ENCODE measurements at regions not wholly inside any gene's neighbourhood (a gene's known extent, or its start where the extent isn't known, plus 50 kb on each side); places are given as distances from the start of the nearest gene placed in this dataset.
A peak's percentile ranks its signal among the peaks of the same experiment; 100 is the strongest.

- peak overlapping the region in 2 of 4 donors; percentile 59 to 64 for H3K27ac ChIP-seq
- 62 to 69% methylated on average over 4 of the region's 4 CpGs for WGBS, 2 donors
- FAIRE-seq (no peak), ATAC-seq (peak; percentile 13 to 48 (median 37)), DNase-seq (no peak)
- H3K9me3 ChIP-seq = no peaks in the 10 kb centered on the region
- intact Hi-C loops (cut with DNase I) = no loop called here
- no peaks in the 10 kb centered on the region for H3K36me3 ChIP-seq
- TF ChIP-seq CTCF (IDR thresholded peaks at IDR 0.05) = no peak
- no peaks in the 10 kb centered on the region for H3K27me3 ChIP-seq
- H3K4me3 ChIP-seq = no peak overlapping the region
- H3K4me1 ChIP-seq = peaks cover 3 to 21% (median 20%) of the 10 kb centered on the region in 3 donors
Measured at GRCh38 chr13:39282400-39282972, 244.2 kb downstream of the NHLRC3 start.

- H3K36me3 ChIP-seq = no peaks in the 10 kb centered on the region
- TF ChIP-seq CTCF (IDR thresholded peaks at IDR 0.05) = no peak
- peak overlapping the region in 2 of 4 donors; percentile 59 to 64 for H3K27ac ChIP-seq
- ATAC-seq (peak; percentile 60 to 78 (median 76)), FAIRE-seq (peak; percentile 75), DNase-seq (no peak)
- peaks cover 3 to 21% (median 20%) of the 10 kb centered on the region in 3 donors for H3K4me1 ChIP-seq
- intact Hi-C loops (cut with DNase I) = no loop called here
- no peaks in the 10 kb centered on the region for H3K9me3 ChIP-seq
- H3K27me3 ChIP-seq = no peaks in the 10 kb centered on the region
- H3K4me3 ChIP-seq = no peak overlapping the region
- WGBS, 2 donors = 10 to 13% methylated on average over 1 of the region's 1 CpG
Measured at GRCh38 chr13:39283072-39283471, 244.8 kb downstream of the NHLRC3 start.

- H3K27me3 ChIP-seq = no peaks in the 10 kb centered on the region
- intact Hi-C loops (cut with DNase I) = no loop called here
- 93 to 94% methylated on average over 8 of the region's 8 CpGs for WGBS, 2 donors
- H3K27ac ChIP-seq = no peak overlapping the region
- FAIRE-seq (no peak), ATAC-seq (no peak), DNase-seq (no peak)
- no peak for TF ChIP-seq CTCF (IDR thresholded peaks at IDR 0.05)
- no peaks in the 10 kb centered on the region for H3K36me3 ChIP-seq
- peaks cover 3 to 21% (median 20%) of the 10 kb centered on the region in 3 donors for H3K4me1 ChIP-seq
- H3K9me3 ChIP-seq = no peaks in the 10 kb centered on the region
- H3K4me3 ChIP-seq = no peak overlapping the region
Measured at GRCh38 chr13:39284801-39285388, 246.6 kb downstream of the NHLRC3 start.

Measured in pancreas (tissue), 10 donors.